GDM1 (cell line): ENCODE measurements at regions not wholly inside any gene's neighbourhood (a gene's known extent, or its start where the extent isn't known, plus 50 kb on each side); places are given as distances from the start of the nearest gene placed in this dataset.

Experiments used
- DNase-seq: peaks from one replicate; lab custom pipeline; 2025; lab: John Stamatoyannopoulos, UW

GRCh38 chr10:110355141-110355831 lies 50.6 kb upstream of the SMNDC1 start:
- DNase-seq, result no peak

- no peak for DNase-seq
Observed at GRCh38 chr10:110355922-110356627, 51.4 kb upstream of the SMNDC1 start.

GRCh38 chr10:110356628-110357245 lies 52.0 kb upstream of the SMNDC1 start:
- no peak for DNase-seq

DNA sequence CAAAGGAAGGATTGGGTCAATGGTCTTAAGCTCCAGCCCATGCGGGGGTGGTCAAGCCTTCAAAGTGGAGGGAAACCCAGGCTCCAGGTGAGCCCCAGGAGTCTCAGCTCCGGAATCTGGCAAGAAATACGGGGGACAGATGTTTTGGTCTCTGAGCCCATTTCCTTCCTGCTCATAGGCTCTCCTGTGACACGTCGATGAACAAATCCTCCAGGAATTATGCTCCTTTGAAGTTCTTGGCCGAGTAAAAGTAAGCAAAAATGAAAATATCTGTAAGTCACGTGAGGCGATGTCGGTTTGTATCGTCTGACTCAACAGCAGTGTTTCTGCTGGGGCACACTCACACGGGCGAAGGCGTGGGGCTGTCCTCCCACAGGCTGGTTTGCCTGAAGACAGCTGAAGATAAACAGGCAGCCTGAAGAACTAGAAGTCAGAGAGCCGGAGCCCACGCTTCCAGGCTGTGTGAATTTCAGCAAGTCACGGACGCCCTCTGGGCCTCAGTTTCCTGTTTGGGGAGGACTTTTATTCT lies 52.6 kb upstream of the SMNDC1 start:
- no peak for DNase-seq

DNA sequence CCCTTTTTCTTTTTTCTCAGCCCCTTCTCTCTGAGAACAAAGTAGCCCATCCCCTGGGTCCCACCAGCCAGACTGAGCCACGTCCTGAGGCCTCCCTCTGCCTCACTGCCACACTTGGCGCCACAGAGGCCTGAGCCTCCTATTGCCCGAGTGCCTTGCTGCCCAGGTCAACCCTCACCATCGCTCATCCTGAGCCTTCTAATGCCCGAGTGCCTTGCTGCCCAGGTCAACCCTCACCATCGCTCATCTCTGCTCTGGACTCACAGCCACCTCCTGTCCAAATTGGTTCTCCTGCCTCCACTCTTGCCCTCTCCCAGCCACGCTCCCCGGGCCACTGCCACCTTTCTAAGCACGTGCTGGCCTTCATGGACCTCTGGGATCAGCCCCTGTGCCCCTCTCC lies 53.2 kb upstream of the SMNDC1 start:
- no peak for DNase-seq

DNA sequence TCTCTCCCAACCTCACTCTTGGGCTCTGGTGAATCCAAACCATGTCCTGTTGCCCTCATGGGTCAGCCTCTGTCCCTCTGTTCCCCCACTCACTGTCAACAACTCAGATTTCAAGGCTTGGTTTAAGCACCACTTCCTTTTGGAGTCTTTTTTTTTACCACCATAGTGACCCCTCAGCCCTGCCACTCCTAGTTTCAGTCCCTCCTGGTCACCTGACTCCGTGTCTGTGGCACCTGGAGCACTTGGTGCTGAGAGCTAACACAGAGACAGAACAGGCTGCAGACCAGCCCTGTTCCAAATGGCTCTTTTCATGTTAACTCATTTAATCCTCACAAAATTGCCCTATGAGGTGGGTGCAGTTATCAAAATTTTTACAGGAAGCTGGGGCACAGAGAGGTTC lies 53.6 kb upstream of the SMNDC1 start:
- no peak for DNase-seq

GRCh38 chr10:110358869-110359629 lies 54.3 kb upstream of the SMNDC1 start:
- no peak for DNase-seq

DNA sequence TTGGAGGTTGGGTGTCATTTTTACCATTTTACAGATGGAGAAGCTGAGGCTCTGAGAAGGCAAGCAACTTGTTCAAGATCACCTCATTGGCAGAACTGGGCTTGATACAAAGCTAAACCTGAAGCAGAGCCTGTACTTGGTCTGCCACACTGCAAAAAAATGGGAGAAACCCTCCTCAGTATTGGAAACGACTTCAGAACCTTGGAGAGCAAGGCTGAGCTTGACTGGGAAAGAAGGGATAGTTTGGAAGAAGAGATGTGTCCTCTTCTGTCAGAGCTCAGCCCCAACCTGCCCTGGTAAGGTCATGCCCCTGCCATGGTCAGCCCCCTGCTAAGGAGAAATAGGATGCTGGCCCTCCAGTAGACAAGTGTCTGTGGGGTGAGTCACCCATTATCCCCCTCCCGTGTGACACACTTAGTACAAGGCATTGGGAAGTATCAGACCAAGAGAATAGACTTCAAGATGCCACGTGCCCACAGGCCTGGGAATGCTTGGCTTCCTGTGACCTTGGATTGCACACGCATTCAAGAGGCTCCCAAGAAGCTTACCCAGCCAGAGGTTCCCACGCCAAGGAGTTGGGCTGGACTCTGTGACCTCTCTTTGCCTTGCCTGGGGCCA lies 56.2 kb upstream of the SMNDC1 start:
- no peak for DNase-seq

GRCh38 chr10:110361800-110362456 lies 57.2 kb upstream of the SMNDC1 start:
- no peak for DNase-seq

DNA sequence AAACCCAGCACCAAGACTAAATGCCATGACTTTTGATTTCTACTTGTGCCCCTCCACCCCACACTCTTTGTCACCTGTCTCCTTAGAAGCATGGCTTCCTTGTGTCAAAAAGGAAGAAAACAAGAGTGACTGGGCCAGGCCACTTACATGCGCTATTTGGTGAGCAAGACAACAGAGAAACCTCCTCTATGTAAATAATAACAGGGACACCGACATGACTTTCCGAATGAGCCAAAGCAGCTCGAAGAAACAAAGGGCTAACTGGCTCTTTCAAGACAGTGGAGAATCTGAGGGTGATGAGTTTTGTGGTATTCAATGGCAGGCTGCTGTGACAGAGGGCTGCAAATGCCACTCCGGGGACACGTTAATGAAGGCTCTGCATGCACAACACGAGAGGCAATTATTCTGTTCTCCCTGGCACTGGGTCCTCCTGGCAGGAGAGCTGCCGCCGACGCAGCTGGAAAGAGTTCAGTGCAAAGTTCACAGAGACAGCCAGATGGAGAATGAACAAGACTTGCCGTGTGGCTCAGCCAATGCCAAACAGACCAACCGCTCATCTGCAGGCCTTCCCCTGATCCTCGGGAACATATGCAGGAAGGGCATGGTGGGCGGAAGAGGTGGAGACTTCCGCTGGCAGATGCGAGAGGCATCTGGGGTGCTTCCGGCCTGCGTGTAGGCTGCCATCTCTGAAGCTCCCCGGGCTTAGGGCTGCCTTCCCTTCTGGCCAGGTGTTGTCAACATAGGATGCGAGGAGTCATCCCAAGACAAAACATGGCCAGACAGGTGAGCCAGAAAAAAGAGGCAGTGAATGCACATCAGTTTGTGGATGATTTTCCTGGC lies 59.1 kb upstream of the SMNDC1 start:
- no peak for DNase-seq

GRCh38 chr10:110364531-110364937 lies 59.8 kb upstream of the SMNDC1 start:
- no peak for DNase-seq

GRCh38 chr10:110365356-110366143 lies 60.8 kb upstream of the SMNDC1 start:
- no peak for DNase-seq

DNA sequence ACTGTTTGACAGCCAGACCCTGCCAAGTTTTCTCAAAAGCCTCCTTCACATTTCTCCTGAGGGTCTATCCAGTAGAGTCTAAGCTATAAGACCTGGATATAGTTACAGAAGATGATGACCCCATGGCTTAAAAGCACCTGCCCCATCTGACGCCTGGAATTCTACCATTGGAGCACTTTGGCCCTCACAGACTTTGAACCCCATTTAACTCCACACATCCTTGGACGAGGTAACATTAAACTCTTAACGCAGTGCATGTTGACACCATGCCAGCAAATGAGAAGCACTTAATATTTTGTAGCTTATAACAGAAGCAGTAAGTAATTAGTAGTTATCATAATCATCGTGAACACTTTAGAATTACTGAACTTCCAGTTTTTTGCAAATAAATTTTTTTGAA lies 61.9 kb upstream of the SMNDC1 start:
- no peak for DNase-seq

- DNase-seq, result no peak
Observed at GRCh38 chr10:110368002-110368401, 63.3 kb upstream of the SMNDC1 start.

DNA sequence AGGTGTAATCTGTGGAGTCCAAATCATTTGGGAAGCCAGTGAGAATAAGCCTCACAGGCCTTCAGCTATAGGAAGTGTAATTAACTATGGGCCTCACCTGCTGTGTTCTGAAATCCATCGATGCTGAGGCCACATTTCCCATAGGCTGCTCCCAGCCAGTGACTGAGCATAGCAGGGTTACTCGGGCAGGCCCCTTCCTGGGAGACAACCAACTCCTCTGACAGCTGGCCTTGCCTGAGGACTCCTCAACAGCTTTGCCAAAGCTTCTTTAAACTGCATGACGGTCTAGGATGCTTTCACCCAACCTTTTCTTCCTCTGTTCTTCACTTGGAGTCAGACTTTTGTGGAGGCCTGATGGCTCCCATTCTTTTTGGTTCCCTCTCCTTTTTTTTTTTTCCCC lies 63.8 kb upstream of the SMNDC1 start:
- DNase-seq, result no peak

- peak; percentile 28 for DNase-seq
Observed at GRCh38 chr10:110370006-110370405, 65.3 kb upstream of the SMNDC1 start.

DNA sequence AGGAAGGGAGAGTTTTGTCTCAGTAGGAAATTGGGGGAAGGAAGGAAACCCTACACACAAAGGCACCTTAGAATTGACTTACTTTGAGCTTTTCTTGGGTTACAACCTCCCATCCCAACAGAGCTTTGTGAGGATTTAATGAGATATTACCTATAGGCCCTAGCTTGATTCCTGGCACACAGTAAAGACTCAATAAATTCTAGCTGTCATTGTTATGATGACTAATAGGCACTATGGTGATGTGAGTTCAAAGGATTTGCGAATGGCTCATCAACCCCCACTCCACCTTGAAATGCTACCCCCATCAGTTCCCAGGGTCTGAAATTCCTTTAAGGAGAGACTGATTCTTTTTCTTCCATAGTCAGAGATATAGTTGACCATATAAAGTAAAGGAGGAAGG lies 67.9 kb upstream of the SMNDC1 start:
- DNase-seq, result no peak

- no peak for DNase-seq
Observed at GRCh38 chr10:110373059-110373458, 68.3 kb upstream of the SMNDC1 start.

DNA sequence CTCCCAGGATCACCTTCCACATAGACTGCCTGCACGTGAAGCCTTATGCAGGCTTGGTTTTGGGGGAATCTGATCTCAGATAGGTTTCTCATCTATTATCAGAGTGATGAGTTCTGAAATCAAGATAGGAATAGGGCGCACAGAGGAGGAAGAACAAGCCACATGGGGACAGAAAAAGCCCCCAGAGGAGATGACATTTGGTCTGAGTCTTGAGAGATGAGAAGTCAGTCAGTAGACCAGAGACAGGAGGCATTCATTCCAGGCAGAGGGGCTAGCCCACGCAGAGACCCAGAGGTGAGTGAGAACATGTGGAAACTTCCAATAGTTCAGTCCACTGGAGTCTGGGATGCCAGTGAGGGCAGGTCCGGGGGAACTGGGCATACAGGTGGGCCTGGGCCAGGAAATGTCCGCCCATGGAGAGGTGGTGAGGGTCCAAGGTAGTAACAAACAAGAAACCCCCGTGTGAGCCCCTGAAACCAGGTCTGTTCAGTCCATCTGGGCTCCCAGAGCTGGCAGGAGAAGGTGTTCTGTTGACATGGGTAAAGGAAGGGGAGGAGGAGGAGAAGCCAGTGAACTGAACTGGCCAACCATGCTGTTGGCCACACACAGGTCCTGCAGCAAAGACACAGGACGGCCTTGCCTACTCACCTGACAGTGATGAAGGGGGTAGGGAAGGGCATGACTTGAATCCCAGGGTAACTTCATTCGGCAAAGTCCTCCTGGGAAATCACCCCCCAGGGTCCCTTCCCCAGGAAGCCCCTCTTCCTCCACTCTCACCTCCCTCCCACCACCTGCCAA lies 69.3 kb upstream of the SMNDC1 start:
- no peak for DNase-seq
